KMS-11 (cell line): ENCODE measurements at regions not wholly inside any gene's neighbourhood (a gene's known extent, or its start where the extent isn't known, plus 50 kb on each side); places are given as distances from the start of the nearest gene placed in this dataset.
A peak's percentile ranks its signal among the peaks of the same experiment; 100 is the strongest.

Source experiments
- H2AFZ ChIP-seq: fragments of 200-600 bp; sonication (generic); 2 replicates; pipeline ENCODE4 v1.6.1; 2016; ENCODE audit warnings: antibody characterized with exemption, mixed run types, low read depth
- H3K27ac ChIP-seq: fragments of 200-600 bp; sonication (generic); 2 replicates; pipeline ENCODE4 v1.6.1; 2016; ENCODE audit warnings: mild to moderate bottlenecking, mixed run types
- H3K27me3 ChIP-seq: fragments of 200-600 bp; sonication (generic); 2 replicates; pipeline ENCODE4 v1.6.1; 2017; ENCODE audit warnings: mild to moderate bottlenecking, low read depth, mixed run types, moderate library complexity; ENCODE audit not compliant: insufficient read depth
- H3K36me3 ChIP-seq: fragments of 200-600 bp; sonication (generic); 2 replicates; pipeline ENCODE4 v1.6.1; 2017; ENCODE audit warnings: mild to moderate bottlenecking, mixed run types; ENCODE audit not compliant: insufficient read depth
- H3K4me1 ChIP-seq: fragments of 200-600 bp; sonication (generic); 2 replicates; pipeline ENCODE4 v1.6.1; 2016; ENCODE audit warnings: mild to moderate bottlenecking, low read depth, mixed run types; ENCODE audit not compliant: poor library complexity, severe bottlenecking
- H3K4me2 ChIP-seq: fragments of 200-600 bp; sonication (generic); 2 replicates; pipeline ENCODE4 v1.7.0; 2016; ENCODE audit warnings: mild to moderate bottlenecking, mixed run types
- H3K4me3 ChIP-seq: fragments of 200-600 bp; sonication (generic); IDR thresholded peaks from 2 replicates; pipeline ENCODE4 v1.6.1; 2017; ENCODE audit warnings: low read depth, low read length, mixed read lengths; ENCODE audit not compliant: insufficient read depth
- H3K79me2 ChIP-seq: fragments of 200-600 bp; sonication (generic); 2 replicates; pipeline ENCODE4 v1.6.1; 2016; ENCODE audit warnings: low read depth, mixed run types; ENCODE audit not compliant: insufficient read depth
- H3K9ac ChIP-seq: fragments of 200-600 bp; sonication (generic); 2 replicates; pipeline ENCODE4 v1.6.1; 2016; ENCODE audit warnings: mild to moderate bottlenecking, mixed run types
- H4K20me1 ChIP-seq: fragments of 200-600 bp; sonication (generic); 2 replicates; pipeline ENCODE4 v1.6.1; 2016; ENCODE audit warnings: mild to moderate bottlenecking, mixed run types; ENCODE audit not compliant: insufficient read depth
- CTCF ChIP-seq: fragments of 200-600 bp; sonication (generic); conservative IDR thresholded peaks from 2 replicates; pipeline ENCODE4 v1.6.1; 2017; ENCODE audit warnings: low read depth, mild to moderate bottlenecking, antibody characterized with exemption, low read length, moderate library complexity, mixed read lengths

- Histone ChIP-seq H3K9ac (no peak overlapping the region), H4K20me1 (no peaks in the 10 kb centered on the region), H3K4me1 (peaks cover 10% of the 10 kb centered on the region), H3K36me3 (no peaks in the 10 kb centered on the region), H3K27ac (no peak overlapping the region), H3K79me2 (no peaks in the 10 kb centered on the region), H2AFZ (no peak overlapping the region), H3K4me3 (no peak overlapping the region), H3K4me2 (peak overlapping the region; percentile 3; the same call in 1 of the 2 replicates), H3K27me3 (no peaks in the 10 kb centered on the region)
- no peak for TF ChIP-seq CTCF
Measured at GRCh38 chr12:70154087-70154638, 89.1 kb upstream of the CNOT2 start.

- H3K27ac ChIP-seq: no peak overlapping the region
- H3K27me3 ChIP-seq: no peaks in the 10 kb centered on the region
- no peaks in the 10 kb centered on the region for H4K20me1 ChIP-seq
- H3K9ac ChIP-seq: no peak overlapping the region
- peaks cover 10% of the 10 kb centered on the region for H3K4me1 ChIP-seq
- H3K79me2 ChIP-seq: no peaks in the 10 kb centered on the region
- TF ChIP-seq CTCF: no peak
- H3K4me2 ChIP-seq: no peak overlapping the region
- H3K4me3 ChIP-seq: no peak overlapping the region
- H2AFZ ChIP-seq: no peak overlapping the region
- H3K36me3 ChIP-seq: no peaks in the 10 kb centered on the region
Measured at GRCh38 chr12:70154960-70155589, 88.2 kb upstream of the CNOT2 start.

- TF ChIP-seq CTCF: no peak
- Histone ChIP-seq H3K4me2 (no peak overlapping the region), H3K36me3 (no peaks in the 10 kb centered on the region), H3K27me3 (no peaks in the 10 kb centered on the region), H3K4me3 (no peak overlapping the region), H2AFZ (no peak overlapping the region), H3K9ac (no peak overlapping the region), H3K27ac (no peak overlapping the region), H3K79me2 (no peaks in the 10 kb centered on the region), H3K4me1 (peaks cover 10% of the 10 kb centered on the region), H4K20me1 (no peaks in the 10 kb centered on the region)
Measured at GRCh38 chr12:70157099-70157498, 86.1 kb upstream of the CNOT2 start.

GRCh38 chr12:70165450-70165849 lies 77.8 kb upstream of the CNOT2 start:
- Histone ChIP-seq H3K36me3 (no peaks in the 10 kb centered on the region; the same call in 1 of the 2 replicates), H3K79me2 (no peaks in the 10 kb centered on the region), H3K9ac (no peak overlapping the region), H2AFZ (no peak overlapping the region), H3K27ac (no peak overlapping the region), H3K4me2 (no peak overlapping the region), H3K4me3 (no peak overlapping the region), H4K20me1 (no peaks in the 10 kb centered on the region), H3K27me3 (no peaks in the 10 kb centered on the region), H3K4me1 (no peaks in the 10 kb centered on the region)
- no peak for TF ChIP-seq CTCF
